ENCODE measurements at regions not wholly inside any gene's neighbourhood (a gene's known extent, or its start where the extent isn't known, plus 50 kb on each side); places are given as distances from the start of the nearest gene placed in this dataset.

- ChIA-PET CTCF (no interaction called here), POLR2A (no interaction called here)
- Histone ChIP-seq H3K79me2 (ENCODE audit: control insufficient read depth, insufficient read depth, low read length) (no peaks in the 10 kb centered on the region), H3K27me3 (ENCODE audit: control insufficient read depth in 2 of 2, insufficient read depth in 2 of 2, low read length in 2 of 2) (no peaks in the 10 kb centered on the region), H3K27ac (ENCODE audit: insufficient read depth, low read depth, low read length) (no peak overlapping the region), H3K4me3 (replicated peaks in 1 of 3; ENCODE audit: insufficient read depth in 1 of 3, low read depth in 1 of 3, low read length in 3 of 3) (no peak overlapping the region), H3K9me3 (replicated peaks; ENCODE audit: control insufficient read depth, insufficient read depth, low read length) (no peaks in the 10 kb centered on the region), H2AFZ (ENCODE audit: low read depth, low read length) (no peak overlapping the region), H3K36me3 (ENCODE audit: control insufficient read depth in 2 of 2, extremely low read depth in 1 of 2, insufficient read depth in 2 of 2, low read length in 2 of 2) (no peaks in the 10 kb centered on the region), H3K9ac (replicated peaks; ENCODE audit: extremely low read depth, insufficient read depth, low read length) (no peak overlapping the region), H3K9me1 (replicated peaks; ENCODE audit: control insufficient read depth, extremely low read depth, insufficient read depth, low read length) (no peaks in the 10 kb centered on the region), H4K20me1 (replicated peaks; ENCODE audit: control insufficient read depth, extremely low read depth, insufficient read depth, low read length) (no peaks in the 10 kb centered on the region), H3K4me1 (ENCODE audit: control insufficient read depth, extremely low read depth, insufficient read depth, low read length) (no peaks in the 10 kb centered on the region), H3K4me2 (ENCODE audit: insufficient read depth, low read length) (no peak overlapping the region)
- DNase-seq (ENCODE audit: low read depth, low spot score) (no peak), FAIRE-seq (no peak)
- intact Hi-C loops (cut with micrococcal nuclease) (no loop called here), dilution Hi-C loops (cut with MboI; ENCODE audit: extremely low pct_ligation_motif_present, low sequenced_read_pairs) (no loop called here)
- TF ChIP-seq JUN (IDR thresholded peaks at IDR 0.05; ENCODE audit: borderline replicate concordance, insufficient read depth, insufficient read length, low read depth) = no peak
- no peak for TF ChIP-seq FOS (IDR thresholded peaks at IDR 0.05; ENCODE audit: borderline replicate concordance, insufficient read depth, low read length)
- TF ChIP-seq POLR2AphosphoS5 (IDR thresholded peaks at IDR 0.05; ENCODE audit: insufficient read depth, low read depth, low read length) = no peak
- TF ChIP-seq MAX (IDR thresholded peaks at IDR 0.05; ENCODE audit: insufficient read depth, insufficient read length) = no peak
- TF ChIP-seq CTCF (IDR thresholded peaks at IDR 0.05; ENCODE audit: extremely low read depth in 1 of 2, insufficient read depth in 1 of 2, low read depth in 1 of 2, low read length in 2 of 2) = no peak
- TF ChIP-seq EZH2 (IDR thresholded peaks at IDR 0.05; ENCODE audit: borderline replicate concordance, low read depth, low read length, severe bottlenecking) = no peak
- no peak for TF ChIP-seq GATA2 (IDR thresholded peaks at IDR 0.05; ENCODE audit: insufficient read depth, insufficient read length, low read depth, low read length)
- TF ChIP-seq MYC (IDR thresholded peaks at IDR 0.05; ENCODE audit: low read depth, low read length) = no peak
- TF ChIP-seq POLR2A (IDR thresholded peaks at IDR 0.05; ENCODE audit: low read depth, low read length) = no peak
- no TSS peak for BruUV-seq (replicated peaks)
These were observed 414.9 kb upstream of the ACO1 start for GRCh38 chr9:31969552-31969951.
